A673 (cell line): ENCODE measurements at regions not wholly inside any gene's neighbourhood (a gene's known extent, or its start where the extent isn't known, plus 50 kb on each side); places are given as distances from the start of the nearest gene placed in this dataset.

Source experiments
- BruUV-seq: library from RNA; stranded (reverse); fragments of 400-500 nt; replicated peaks from 2 replicates; lab custom pipeline; 2021; lab: Mats Ljungman, UMichigan
- CTCF ChIA-PET: fragments of 300-600 bp; sonication (Branson Sonifier 250); formaldehyde crosslinking; loops from one replicate; lab custom pipeline; 2022; ENCODE audit warnings: antibody characterized with exemption; lab: Charles Lee
- POLR2A ChIA-PET: fragments of 300-600 bp; sonication (Branson Sonifier 250); formaldehyde crosslinking; loops from one replicate; lab custom pipeline; 2022; ENCODE audit warnings: antibody characterized with exemption; ENCODE audit not compliant: low non-redundant PET; lab: Charles Lee
- DNase-seq: peaks from one replicate; pipeline ENCODE4 v3.0.0-alpha.2; 2015; ENCODE audit warnings: low spot score
- H3K27ac ChIP-seq: fragments of 200-600 bp; sonication (generic); 2 replicates; pipeline ENCODE4 v1.5.1; 2016; ENCODE audit warnings: mixed run types, low read depth, mild to moderate bottlenecking, mixed read lengths, antibody characterized with exemption, low read length; ENCODE audit not compliant: poor library complexity, severe bottlenecking
- H3K27me3 ChIP-seq: fragments of 200-600 bp; sonication (generic); replicated peaks from 2 replicates; pipeline ENCODE4 v1.6.1; 2017; ENCODE audit warnings: mixed run types, low read depth, mild to moderate bottlenecking, mixed read lengths, antibody characterized with exemption, low read length; ENCODE audit not compliant: insufficient read depth, poor library complexity
- H3K36me3 ChIP-seq: fragments of 200-600 bp; sonication (generic); 2 replicates; pipeline ENCODE4 v1.6.1; 2016; ENCODE audit warnings: mixed run types, mild to moderate bottlenecking, mixed read lengths, antibody characterized with exemption, low read length; ENCODE audit not compliant: insufficient read depth, poor library complexity, severe bottlenecking
- H3K4me1 ChIP-seq: fragments of 200-600 bp; sonication (generic); 2 replicates; pipeline ENCODE4 v1.6.1; 2017; ENCODE audit warnings: mixed run types, mild to moderate bottlenecking, mixed read lengths, antibody characterized with exemption, low read length; ENCODE audit not compliant: insufficient read depth, poor library complexity, severe bottlenecking
- H3K4me3 ChIP-seq: fragments of 200-600 bp; sonication (generic); 2 replicates; pipeline ENCODE4 v1.5.1; 2016; ENCODE audit warnings: low read depth, mixed run types, mild to moderate bottlenecking, mixed read lengths, low read length; ENCODE audit not compliant: poor library complexity, severe bottlenecking
- H3K9me3 ChIP-seq: fragments of 200-600 bp; sonication (generic); 2 replicates; pipeline ENCODE4 v1.6.1; 2016; ENCODE audit warnings: mixed run types, low read depth, mild to moderate bottlenecking, mixed read lengths, antibody characterized with exemption, low read length; ENCODE audit not compliant: poor library complexity, severe bottlenecking
- EZH2 ChIP-seq: fragments of 200-600 bp; sonication (generic); IDR thresholded peaks from 2 replicates; pipeline ENCODE4 v1.6.1; 2017; ENCODE audit warnings: borderline replicate concordance, low read depth, mild to moderate bottlenecking, mixed read lengths, antibody characterized with exemption, low read length; ENCODE audit not compliant: poor library complexity, severe bottlenecking
- intact Hi-C: fragments of 100-400 bp; cut with micrococcal nuclease; formaldehyde crosslinking; loops from one replicate; pipeline ENCODE4 v1.10.0; 2022; ENCODE audit not compliant: unreplicated experiment
- TF ChIP-seq, protein P1 (sequence below): fragments of 300-800, 200-600 bp; sonication (generic); conservative IDR thresholded peaks from 2 replicates; pipeline ENCODE4 v1.5.1; 2017; ENCODE audit warnings: low read depth, mild to moderate bottlenecking, antibody characterized with exemption, low read length, moderate library complexity, mixed read lengths

DNA sequence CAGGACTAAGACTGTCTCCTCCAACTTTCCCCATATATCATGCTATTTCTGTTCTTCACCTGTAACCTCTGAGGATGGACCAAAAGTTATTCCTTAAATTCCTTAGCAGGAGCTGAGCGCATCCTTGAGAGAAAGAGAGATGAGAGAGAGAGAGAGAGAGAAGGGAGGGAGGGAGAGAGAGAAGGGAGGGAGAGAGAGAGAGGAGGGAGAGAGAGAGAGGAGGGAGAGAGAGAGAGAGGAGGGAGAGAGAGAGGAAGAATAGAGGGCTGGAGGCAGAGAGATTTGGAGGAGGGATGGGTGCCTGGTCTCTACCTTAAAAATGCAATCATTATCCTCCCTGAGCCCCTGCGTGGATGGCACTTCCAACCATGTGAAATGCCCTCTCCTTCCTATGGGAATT, 73.6 kb downstream of the BMP2 start:
- ChIA-PET POLR2A (no interaction called here), CTCF (no interaction called here)
- DNase-seq: no peak
- no TSS peak for BruUV-seq
- no peak overlapping the region for H3K4me3 ChIP-seq
- TF ChIP-seq, protein P1, sequence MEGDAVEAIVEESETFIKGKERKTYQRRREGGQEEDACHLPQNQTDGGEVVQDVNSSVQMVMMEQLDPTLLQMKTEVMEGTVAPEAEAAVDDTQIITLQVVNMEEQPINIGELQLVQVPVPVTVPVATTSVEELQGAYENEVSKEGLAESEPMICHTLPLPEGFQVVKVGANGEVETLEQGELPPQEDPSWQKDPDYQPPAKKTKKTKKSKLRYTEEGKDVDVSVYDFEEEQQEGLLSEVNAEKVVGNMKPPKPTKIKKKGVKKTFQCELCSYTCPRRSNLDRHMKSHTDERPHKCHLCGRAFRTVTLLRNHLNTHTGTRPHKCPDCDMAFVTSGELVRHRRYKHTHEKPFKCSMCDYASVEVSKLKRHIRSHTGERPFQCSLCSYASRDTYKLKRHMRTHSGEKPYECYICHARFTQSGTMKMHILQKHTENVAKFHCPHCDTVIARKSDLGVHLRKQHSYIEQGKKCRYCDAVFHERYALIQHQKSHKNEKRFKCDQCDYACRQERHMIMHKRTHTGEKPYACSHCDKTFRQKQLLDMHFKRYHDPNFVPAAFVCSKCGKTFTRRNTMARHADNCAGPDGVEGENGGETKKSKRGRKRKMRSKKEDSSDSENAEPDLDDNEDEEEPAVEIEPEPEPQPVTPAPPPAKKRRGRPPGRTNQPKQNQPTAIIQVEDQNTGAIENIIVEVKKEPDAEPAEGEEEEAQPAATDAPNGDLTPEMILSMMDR: no peak
- TF ChIP-seq EZH2: no peak
- no peaks in the 10 kb centered on the region for H3K36me3 ChIP-seq
- H3K27me3 ChIP-seq: peaks cover 5% of the 10 kb centered on the region
- no peak overlapping the region for H3K27ac ChIP-seq
- no peaks in the 10 kb centered on the region for H3K9me3 ChIP-seq
- no peaks in the 10 kb centered on the region for H3K4me1 ChIP-seq
- intact Hi-C loops: no loop called here

DNA sequence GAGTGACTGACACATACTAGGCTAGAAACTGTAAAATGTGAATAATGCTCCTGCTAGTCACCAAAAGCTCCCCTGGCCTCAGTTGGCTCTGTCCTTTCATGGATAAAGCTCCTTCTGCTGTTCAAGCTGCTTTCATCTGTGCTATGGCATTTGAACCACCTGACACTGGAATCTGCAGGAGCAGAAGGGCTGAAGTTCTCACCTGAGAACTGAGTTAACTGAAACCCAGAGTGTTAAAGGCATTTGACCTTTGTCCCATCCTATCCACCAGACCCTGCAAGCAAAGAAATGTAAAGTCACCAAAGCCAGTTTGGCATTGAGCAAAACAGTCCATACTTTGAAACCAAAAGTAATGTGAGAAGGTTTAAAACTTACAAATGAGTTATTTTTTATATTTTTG, 77.7 kb downstream of the BMP2 start:
- H3K36me3 ChIP-seq: no peaks in the 10 kb centered on the region
- no peaks in the 10 kb centered on the region for H3K9me3 ChIP-seq
- DNase-seq: no peak
- CTCF ChIA-PET: no interaction called here
- no peak overlapping the region for H3K4me3 ChIP-seq
- H3K27ac ChIP-seq: no peak overlapping the region
- POLR2A ChIA-PET: no interaction called here
- no peak for TF ChIP-seq EZH2
- TF ChIP-seq, protein P1: no peak
- H3K27me3 ChIP-seq: no peaks in the 10 kb centered on the region
- no TSS peak for BruUV-seq
- intact Hi-C loops: no loop called here
- no peaks in the 10 kb centered on the region for H3K4me1 ChIP-seq

DNA sequence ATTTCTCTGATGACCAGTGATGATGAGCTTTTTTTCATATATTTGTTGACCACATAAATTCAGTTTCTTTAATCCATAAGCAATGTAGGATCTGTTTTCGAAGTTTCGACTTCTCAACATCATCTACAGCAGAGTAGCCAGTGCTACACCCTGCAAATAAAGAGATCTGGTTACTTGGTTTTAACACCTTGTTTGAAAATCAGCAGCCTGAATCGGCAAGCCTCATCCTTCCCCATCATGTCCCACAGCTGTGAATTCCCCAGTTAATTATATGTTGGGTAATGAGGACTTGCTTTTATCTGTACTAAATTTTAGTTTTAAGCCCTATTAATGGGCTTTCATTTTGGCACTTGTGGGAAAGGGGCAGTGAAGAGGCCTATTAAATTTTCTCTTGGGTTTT, 80.6 kb downstream of the BMP2 start:
- no peak overlapping the region for H3K27ac ChIP-seq
- no peaks in the 10 kb centered on the region for H3K4me1 ChIP-seq
- TF ChIP-seq, protein P1: no peak
- no peak for TF ChIP-seq EZH2
- POLR2A ChIA-PET: no interaction called here
- H3K4me3 ChIP-seq: no peak overlapping the region
- CTCF ChIA-PET: no interaction called here
- BruUV-seq: no TSS peak
- no peak for DNase-seq
- intact Hi-C loops: no loop called here
- no peaks in the 10 kb centered on the region for H3K9me3 ChIP-seq
- no peaks in the 10 kb centered on the region for H3K27me3 ChIP-seq
- no peaks in the 10 kb centered on the region for H3K36me3 ChIP-seq
